ENCODE measurements at regions not wholly inside any gene's neighbourhood (a gene's known extent, or its start where the extent isn't known, plus 50 kb on each side); places are given as distances from the start of the nearest gene placed in this dataset.

- no peak for DNase-seq
- H3K9me3 Mint-ChIP-seq, result peaks cover 0 to 3% (median 0%) of the 10 kb centered on the region in 3 donors
- Histone ChIP-seq H3K4me1 (ENCODE audit: control insufficient read depth in 1 of 2, extremely low read depth in 1 of 2, insufficient read depth in 2 of 2, low read length in 2 of 2) (peaks cover 0 to 3% of the 10 kb centered on the region in 2 experiments), H3K4me3 (ENCODE audit: control insufficient read depth in 1 of 2, extremely low read depth in 1 of 2, low read length in 1 of 2) (no peak overlapping the region), H3K36me3 (ENCODE audit: control insufficient read depth in 2 of 2, extremely low read depth in 1 of 2, insufficient read depth in 1 of 2, low read length in 1 of 2) (no peaks in the 10 kb centered on the region), H3K27me3 (replicated peaks in 1 of 2; ENCODE audit: control insufficient read depth in 2 of 2, extremely low read depth in 1 of 2, insufficient read depth in 2 of 2, low read length in 1 of 2) (no peaks in the 10 kb centered on the region), H3K9me3 (no peaks in the 10 kb centered on the region), H3K27ac (ENCODE audit: low read length) (no peak overlapping the region)
- H3K4me1 Mint-ChIP-seq, result peaks cover 1 to 5% (median 4%) of the 10 kb centered on the region in 3 donors
- H3K36me3 Mint-ChIP-seq, result no peaks in the 10 kb centered on the region
- peaks cover 0 to 9% of the 10 kb centered on the region in 2 donors for H3K27me3 Mint-ChIP-seq
- H3K4me3 Mint-ChIP-seq, result no peak overlapping the region
- ChIA-PET CTCF (interaction anchor here in 1 of 2 donors (0.6 kb wide), 1 partner anchor 1096 kb away, joined by 3 read pairs; no protein-coding TSS in a partner anchor), POLR2A (no interaction called here)
- H3K27ac Mint-ChIP-seq, result no peak overlapping the region
- no peak for ATAC-seq (replicated peaks in 1 of 4)
- WGBS (ENCODE audit: insufficient coverage), result 78% methylated on average over 3 of the region's 6 CpGs
Observed at GRCh38 chr12:47545938-47546609, 159.8 kb downstream of the RPAP3 start.

GRCh38 chr12:47534695-47535094 is 171.1 kb downstream of the RPAP3 start:
- Histone ChIP-seq H3K36me3 (ENCODE audit: control insufficient read depth in 2 of 2, extremely low read depth in 1 of 2, insufficient read depth in 1 of 2, low read length in 1 of 2) (no peaks in the 10 kb centered on the region), H3K9me3 (peaks cover 4% of the 10 kb centered on the region), H3K4me1 (ENCODE audit: control insufficient read depth in 1 of 2, extremely low read depth in 1 of 2, insufficient read depth in 2 of 2, low read length in 2 of 2) (no peaks in the 10 kb centered on the region), H3K27ac (ENCODE audit: low read length) (no peak overlapping the region), H3K4me3 (ENCODE audit: control insufficient read depth in 1 of 2, extremely low read depth in 1 of 2, low read length in 1 of 2) (no peak overlapping the region), H3K27me3 (replicated peaks in 1 of 2; ENCODE audit: control insufficient read depth in 2 of 2, extremely low read depth in 1 of 2, insufficient read depth in 2 of 2, low read length in 1 of 2) (peaks cover 0 to 13% of the 10 kb centered on the region in 2 experiments)
- peaks cover 12 to 16% of the 10 kb centered on the region in 2 donors for H3K27me3 Mint-ChIP-seq
- H3K36me3 Mint-ChIP-seq, result peaks cover 4% of the 10 kb centered on the region
- ChIA-PET CTCF (no interaction called here), POLR2A (no interaction called here)
- DNase-seq (no peak), ATAC-seq (replicated peaks in 1 of 4) (no peak)
- no peak overlapping the region for H3K4me3 Mint-ChIP-seq
- H3K27ac Mint-ChIP-seq, result no peak overlapping the region
- WGBS (ENCODE audit: insufficient coverage), result 14% methylated on average over 1 of the region's 2 CpGs
- peaks cover 10 to 25% (median 14%) of the 10 kb centered on the region in 3 donors for H3K9me3 Mint-ChIP-seq
- peaks cover 0 to 2% (median 0%) of the 10 kb centered on the region in 3 donors for H3K4me1 Mint-ChIP-seq

GRCh38 chr12:47530050-47530449 is 175.8 kb downstream of the RPAP3 start:
- peaks cover 15 to 23% of the 10 kb centered on the region in 2 donors for H3K27me3 Mint-ChIP-seq
- CTCF ChIA-PET, result no interaction called here
- H3K4me1 ChIP-seq (ENCODE audit: control insufficient read depth in 1 of 2, extremely low read depth in 1 of 2, insufficient read depth in 2 of 2, low read length in 2 of 2), result no peaks in the 10 kb centered on the region
- DNase-seq (no peak), ATAC-seq (replicated peaks in 1 of 4) (no peak)
- peaks cover 6% of the 10 kb centered on the region for H3K9me3 ChIP-seq
- no peak overlapping the region for H3K4me3 Mint-ChIP-seq
- H3K9me3 Mint-ChIP-seq, result peaks cover 18 to 42% (median 22%) of the 10 kb centered on the region in 3 donors
- no peak overlapping the region for H3K27ac ChIP-seq (ENCODE audit: low read length)
- peaks cover 0 to 13% of the 10 kb centered on the region in 2 experiments for H3K27me3 ChIP-seq (replicated peaks in 1 of 2; ENCODE audit: control insufficient read depth in 2 of 2, extremely low read depth in 1 of 2, insufficient read depth in 2 of 2, low read length in 1 of 2)
- H3K36me3 ChIP-seq (ENCODE audit: control insufficient read depth in 2 of 2, extremely low read depth in 1 of 2, insufficient read depth in 1 of 2, low read length in 1 of 2), result no peaks in the 10 kb centered on the region
- POLR2A ChIA-PET, result no interaction called here
- no peak overlapping the region for H3K4me3 ChIP-seq (ENCODE audit: control insufficient read depth in 1 of 2, extremely low read depth in 1 of 2, low read length in 1 of 2)
- H3K36me3 Mint-ChIP-seq, result peaks cover 4% of the 10 kb centered on the region
- H3K27ac Mint-ChIP-seq, result no peak overlapping the region
- H3K4me1 Mint-ChIP-seq, result no peaks in the 10 kb centered on the region

GRCh38 chr12:47527816-47528215 is 178.0 kb downstream of the RPAP3 start:
- Histone ChIP-seq H3K27ac (ENCODE audit: low read length) (no peak overlapping the region), H3K9me3 (peaks cover 6% of the 10 kb centered on the region), H3K36me3 (ENCODE audit: control insufficient read depth in 2 of 2, extremely low read depth in 1 of 2, insufficient read depth in 1 of 2, low read length in 1 of 2) (no peaks in the 10 kb centered on the region), H3K4me1 (ENCODE audit: control insufficient read depth in 1 of 2, extremely low read depth in 1 of 2, insufficient read depth in 2 of 2, low read length in 2 of 2) (no peaks in the 10 kb centered on the region), H3K4me3 (ENCODE audit: control insufficient read depth in 1 of 2, extremely low read depth in 1 of 2, low read length in 1 of 2) (no peak overlapping the region), H3K27me3 (replicated peaks in 1 of 2; ENCODE audit: control insufficient read depth in 2 of 2, extremely low read depth in 1 of 2, insufficient read depth in 2 of 2, low read length in 1 of 2) (peaks cover 0 to 8% of the 10 kb centered on the region in 2 experiments)
- H3K4me3 Mint-ChIP-seq, result no peak overlapping the region
- ChIA-PET POLR2A (interaction anchor here in 1 of 2 donors (0.6 kb wide), 1 partner anchor 83 kb away, joined by 3 read pairs; no protein-coding TSS in a partner anchor), CTCF (no interaction called here)
- DNase-seq, result no peak
- no peaks in the 10 kb centered on the region for H3K4me1 Mint-ChIP-seq
- peaks cover 18 to 37% (median 22%) of the 10 kb centered on the region in 3 donors for H3K9me3 Mint-ChIP-seq
- H3K36me3 Mint-ChIP-seq, result peaks cover 4% of the 10 kb centered on the region
- peaks cover 4 to 17% of the 10 kb centered on the region in 2 donors for H3K27me3 Mint-ChIP-seq
- WGBS (ENCODE audit: insufficient coverage), result no CpG with 5 or more reads among the region's 1 CpG
- no peak for ATAC-seq (replicated peaks in 1 of 4)
- H3K27ac Mint-ChIP-seq, result no peak overlapping the region

DNA sequence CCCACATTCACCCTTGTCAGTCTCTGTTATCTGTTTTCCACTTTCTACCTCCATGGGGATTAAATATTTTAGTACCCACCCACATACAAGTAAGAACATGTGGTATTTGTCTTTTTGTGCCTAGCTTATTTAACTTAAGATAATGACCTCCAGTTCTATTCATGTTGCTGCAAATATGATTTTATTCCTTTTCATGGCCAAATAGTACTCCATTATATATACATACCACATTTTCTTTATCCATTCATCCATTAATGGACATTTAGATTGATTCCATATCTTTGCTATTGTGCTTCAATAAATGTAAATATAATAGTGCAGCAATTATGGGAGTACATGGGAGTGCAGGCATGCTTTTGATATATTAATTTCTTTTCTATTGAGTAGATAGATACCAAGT is 185.8 kb downstream of the RPAP3 start:
- Histone ChIP-seq H3K4me1 (ENCODE audit: control insufficient read depth in 1 of 2, extremely low read depth in 1 of 2, insufficient read depth in 2 of 2, low read length in 2 of 2) (no peaks in the 10 kb centered on the region), H3K27me3 (replicated peaks in 1 of 2; ENCODE audit: control insufficient read depth in 2 of 2, extremely low read depth in 1 of 2, insufficient read depth in 2 of 2, low read length in 1 of 2) (no peaks in the 10 kb centered on the region), H3K4me3 (ENCODE audit: control insufficient read depth in 1 of 2, extremely low read depth in 1 of 2, low read length in 1 of 2) (no peak overlapping the region), H3K36me3 (ENCODE audit: control insufficient read depth in 2 of 2, extremely low read depth in 1 of 2, insufficient read depth in 1 of 2, low read length in 1 of 2) (no peaks in the 10 kb centered on the region), H3K27ac (ENCODE audit: low read length) (no peak overlapping the region), H3K9me3 (no peaks in the 10 kb centered on the region)
- no peak for DNase-seq
- Mint-ChIP-seq H3K4me1 (no peaks in the 10 kb centered on the region), H3K4me3 (no peak overlapping the region), H3K9me3 (peaks cover 8 to 27% (median 10%) of the 10 kb centered on the region in 3 donors), H3K36me3 (no peaks in the 10 kb centered on the region), H3K27me3 (no peaks in the 10 kb centered on the region), H3K27ac (no peak overlapping the region)
- ChIA-PET CTCF (no interaction called here), POLR2A (no interaction called here)
- no peak for ATAC-seq (replicated peaks in 1 of 4)

DNA sequence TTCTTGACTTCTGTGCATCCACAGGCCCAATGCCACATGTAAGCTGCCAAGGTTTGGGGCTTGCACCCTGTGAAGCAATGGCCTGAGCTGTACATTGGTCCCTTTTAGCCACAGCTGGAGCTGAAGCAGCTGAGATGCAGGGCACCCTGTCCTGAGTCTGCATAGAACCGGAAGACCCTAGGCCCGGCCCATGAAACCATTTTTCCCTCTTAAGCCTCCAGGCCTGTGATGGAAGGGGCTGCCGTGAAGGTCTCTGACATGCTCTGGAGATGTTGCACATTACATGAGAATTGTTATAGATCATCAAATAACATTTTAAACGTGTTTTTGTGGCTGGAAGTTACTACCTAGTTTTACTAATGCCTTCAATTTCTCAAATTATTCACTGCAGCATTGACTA is 188.7 kb downstream of the RPAP3 start:
- Mint-ChIP-seq H3K36me3 (no peaks in the 10 kb centered on the region), H3K27ac (no peak overlapping the region), H3K4me3 (no peak overlapping the region), H3K4me1 (no peaks in the 10 kb centered on the region), H3K9me3 (peaks cover 12 to 35% (median 15%) of the 10 kb centered on the region in 3 donors), H3K27me3 (no peaks in the 10 kb centered on the region)
- no peak for DNase-seq
- no peak overlapping the region for H3K27ac ChIP-seq (ENCODE audit: low read length)
- ChIA-PET CTCF (no interaction called here), POLR2A (no interaction called here)
- no peaks in the 10 kb centered on the region for H3K27me3 ChIP-seq (replicated peaks in 1 of 2; ENCODE audit: control insufficient read depth in 2 of 2, extremely low read depth in 1 of 2, insufficient read depth in 2 of 2, low read length in 1 of 2)
- H3K36me3 ChIP-seq (ENCODE audit: control insufficient read depth in 2 of 2, extremely low read depth in 1 of 2, insufficient read depth in 1 of 2, low read length in 1 of 2), result no peaks in the 10 kb centered on the region
- no peak overlapping the region for H3K4me3 ChIP-seq (ENCODE audit: control insufficient read depth in 1 of 2, extremely low read depth in 1 of 2, low read length in 1 of 2)
- no peaks in the 10 kb centered on the region for H3K4me1 ChIP-seq (ENCODE audit: control insufficient read depth in 1 of 2, extremely low read depth in 1 of 2, insufficient read depth in 2 of 2, low read length in 2 of 2)
- no CpG with 5 or more reads among the region's 4 CpGs for WGBS (ENCODE audit: insufficient coverage)
- H3K9me3 ChIP-seq, result no peaks in the 10 kb centered on the region
- no peak for ATAC-seq (replicated peaks in 1 of 4)

Measured in T-cell (primary cell).